ENCODE measurements at regions not wholly inside any gene's neighbourhood (a gene's known extent, or its start where the extent isn't known, plus 50 kb on each side); places are given as distances from the start of the nearest gene placed in this dataset.

GRCh38 chr4:110792036-110792435 is 169.2 kb upstream of the PITX2 start:
- Histone ChIP-seq H3K4ac (replicated peaks; ENCODE audit: insufficient read length, low read depth, low read length) (no peak overlapping the region), H3K4me2 (ENCODE audit: insufficient read depth in 1 of 2, low read depth in 2 of 2, low read length in 2 of 2) (no peak overlapping the region), H3K9me3 (ENCODE audit: insufficient read depth in 2 of 2, low read depth in 1 of 2, low read length in 1 of 2) (no peaks in the 10 kb centered on the region), H4K8ac (ENCODE audit: extremely low read depth, insufficient read depth, low read length) (no peak overlapping the region), H2AK5ac (ENCODE audit: low read depth, low read length) (no peak overlapping the region), H3K14ac (ENCODE audit: insufficient read length) (no peak overlapping the region), H4K91ac (replicated peaks; ENCODE audit: insufficient read length, low read length) (no peak overlapping the region), H3K4me3 (ENCODE audit: extremely low read depth in 1 of 4, insufficient read depth in 2 of 4, low read depth in 3 of 4, low read length in 4 of 4) (no peak overlapping the region), H2BK15ac (ENCODE audit: low read length) (no peak overlapping the region), H4K20me1 (replicated peaks in 1 of 2; ENCODE audit: control insufficient read depth in 1 of 2, insufficient read depth in 2 of 2, low read length in 2 of 2) (no peaks in the 10 kb centered on the region), H2BK5ac (ENCODE audit: low read depth, low read length) (no peak overlapping the region), H3K79me1 (ENCODE audit: low read depth, low read length) (no peaks in the 10 kb centered on the region), H3K27me3 (replicated peaks in 1 of 4; ENCODE audit: control insufficient read depth in 3 of 4, extremely low read depth in 1 of 4, insufficient read depth in 3 of 4, low read length in 3 of 4) (no peaks in the 10 kb centered on the region), H2AFZ (ENCODE audit: low read length) (no peak overlapping the region), H3K9ac (replicated peaks in 1 of 4; ENCODE audit: extremely low read depth in 1 of 4, low read depth in 3 of 4, low read length in 3 of 4) (no peak overlapping the region), H2BK12ac (ENCODE audit: low read depth, low read length) (no peak overlapping the region), H3K23me2 (ENCODE audit: low read depth, low read length) (no peaks in the 10 kb centered on the region), H3K56ac (replicated peaks; ENCODE audit: insufficient read length, low read depth, low read length) (no peak overlapping the region), H3K23ac (ENCODE audit: insufficient read length) (no peak overlapping the region), H3K4me1 (replicated peaks in 1 of 4; ENCODE audit: control insufficient read depth in 3 of 4, insufficient read depth in 4 of 4, low read length in 3 of 4) (peaks cover 0 to 10% (median 0%) of the 10 kb centered on the region in 4 experiments; a peak in 2 of 7 replicates), H3K18ac (ENCODE audit: extremely low read depth, low read length) (no peak overlapping the region), H3K36me3 (ENCODE audit: control insufficient read depth in 2 of 4, insufficient read depth in 4 of 4, low read length in 3 of 4) (no peaks in the 10 kb centered on the region), H2BK20ac (ENCODE audit: low read length) (no peak overlapping the region), H2BK120ac (replicated peaks; ENCODE audit: low read depth, low read length) (no peak overlapping the region), H3K27ac (ENCODE audit: low read depth, low read length) (no peak overlapping the region), H3K79me2 (ENCODE audit: control insufficient read depth in 1 of 2, insufficient read depth in 2 of 2, low read length in 2 of 2) (no peaks in the 10 kb centered on the region), H4K5ac (ENCODE audit: insufficient read length, low read depth, low read length) (no peak overlapping the region)
- DNase-seq (ENCODE audit: low read depth in 1 of 2, low spot score in 2 of 2) (no peak), FAIRE-seq (no peak)
- WGBS, 2 experiments (ENCODE audit: extremely low coverage in 1 of 2, insufficient coverage in 1 of 2, insufficient read length in 1 of 2, insufficient replicate concordance in 2 of 2, low coverage in 1 of 2, low lambda C conversion rate in 2 of 2, missing lambda C conversion rate in 1 of 2), result 81% methylated on average over 1 of the region's 1 CpG; no CpG with 5 or more reads in 1 of the 2 experiments
- ChIA-PET POLR2A (ENCODE audit: partially characterized antibody) (no interaction called here), CTCF (ENCODE audit: partially characterized antibody) (interaction anchor here (0.9 to 1.4 kb wide), 2 partner anchors 8 to 181 kb away, joined by 3 to 5 read pairs; no protein-coding TSS in a partner anchor)
- TF ChIP-seq CHD1 (IDR thresholded peaks at IDR 0.05; ENCODE audit: low read depth, low read length), result no peak
